HG03045 (cell line): ENCODE measurements at regions not wholly inside any gene's neighbourhood (a gene's known extent, or its start where the extent isn't known, plus 50 kb on each side); places are given as distances from the start of the nearest gene placed in this dataset.
"Not testable (repeated sequence)": the region's sequence is repeated elsewhere in the genome, so short reads cannot be mapped to it uniquely, and the experiment has no call there.

Source experiments
- ATAC-seq: cut with Tn5 transposase; IDR thresholded peaks from one replicate; pipeline ENCODE4 v1.9.1; 2021; ENCODE audit warnings: mild to moderate bottlenecking, moderate library complexity; ENCODE audit not compliant: unreplicated experiment

GRCh38 chr2:65626831-65627230, 194.4 kb upstream of the SPRED2 start:
- ATAC-seq = no peak

- ATAC-seq = no peak
Observed at GRCh38 chr2:65625982-65626381, 193.6 kb upstream of the SPRED2 start.

- no peak for ATAC-seq
Observed at GRCh38 chr2:65622951-65623535, 190.6 kb upstream of the SPRED2 start.

GRCh38 chr2:65622499-65622898, 190.1 kb upstream of the SPRED2 start:
- ATAC-seq = no peak

GRCh38 chr2:65620524-65620923, 188.1 kb upstream of the SPRED2 start:
- ATAC-seq = no peak

GRCh38 chr2:65620026-65620425, 187.6 kb upstream of the SPRED2 start:
- ATAC-seq = no peak

GRCh38 chr2:65615602-65616001, 183.2 kb upstream of the SPRED2 start:
- ATAC-seq = no peak

- ATAC-seq = no peak
Observed at GRCh38 chr2:65613968-65614555, 181.7 kb upstream of the SPRED2 start.

- no peak for ATAC-seq
Observed at GRCh38 chr2:65611488-65611887, 179.1 kb upstream of the SPRED2 start.

GRCh38 chr2:65608916-65609315, 176.5 kb upstream of the SPRED2 start:
- ATAC-seq = no peak

- no peak for ATAC-seq
Observed at GRCh38 chr2:65608466-65608865, 176.1 kb upstream of the SPRED2 start.

GRCh38 chr2:65607662-65608305, 175.4 kb upstream of the SPRED2 start:
- no peak for ATAC-seq

- peak; percentile 37 for ATAC-seq
Observed at GRCh38 chr2:65605743-65606058, 173.3 kb upstream of the SPRED2 start.

GRCh38 chr2:65605058-65605742, 172.8 kb upstream of the SPRED2 start:
- peak; percentile 30 for ATAC-seq

GRCh38 chr2:65604246-65604645, 171.8 kb upstream of the SPRED2 start:
- ATAC-seq = no peak

- no peak for ATAC-seq
Observed at GRCh38 chr2:65602603-65603235, 170.3 kb upstream of the SPRED2 start.

- ATAC-seq = not testable (repeated sequence)
Observed at GRCh38 chr2:65600871-65601270, 168.5 kb upstream of the SPRED2 start.

- ATAC-seq = not testable (repeated sequence)
Observed at GRCh38 chr2:65600351-65600750, 168.0 kb upstream of the SPRED2 start.

- no peak for ATAC-seq
Observed at GRCh38 chr2:65599693-65600092, 167.3 kb upstream of the SPRED2 start.

- no peak for ATAC-seq
Observed at GRCh38 chr2:65598996-65599395, 166.6 kb upstream of the SPRED2 start.

- ATAC-seq = no peak
Observed at GRCh38 chr2:65598264-65598663, 165.9 kb upstream of the SPRED2 start.

- no peak for ATAC-seq
Observed at GRCh38 chr2:65595630-65596029, 163.2 kb upstream of the SPRED2 start.
